HAP-1 (cell line): ENCODE measurements at regions not wholly inside any gene's neighbourhood (a gene's known extent, or its start where the extent isn't known, plus 50 kb on each side); places are given as distances from the start of the nearest gene placed in this dataset.

Source experiments
- DNase-seq, 2 experiments: peaks; one replicate each; pipeline ENCODE4 v3.0.0-alpha.2; 2016 to 2020; ENCODE audit warnings: low spot score in 2 of 2
- H3K27me3 ChIP-seq: fragments of 250-450 bp; sonication (Bioruptor Pico); 2 replicates; pipeline ENCODE4 v1.5.1; 2020; ENCODE audit warnings: low read depth, mild to moderate bottlenecking, moderate library complexity
- H3K36me3 ChIP-seq: fragments of 250-450 bp; sonication (Bioruptor Pico); replicated peaks from 2 replicates; pipeline ENCODE4 v1.5.1; 2020; ENCODE audit warnings: mild to moderate bottlenecking
- H3K4me1 ChIP-seq: fragments of 250-450 bp; sonication (Bioruptor Pico); 2 replicates; pipeline ENCODE4 v1.5.1; 2020; ENCODE audit warnings: mild to moderate bottlenecking
- H3K4me3 ChIP-seq: fragments of 250-450 bp; sonication (Bioruptor Pico); 2 replicates; pipeline ENCODE4 v1.5.1; 2020; ENCODE audit warnings: mild to moderate bottlenecking, moderate library complexity
- H3K9me3 ChIP-seq: fragments of 250-450 bp; sonication (Bioruptor Pico); 2 replicates; pipeline ENCODE4 v1.5.1; 2020; ENCODE audit warnings: mild to moderate bottlenecking, moderate library complexity
- in situ Hi-C: fragments of 300-500 bp; cut with MboI; formaldehyde crosslinking; loops from 3 replicates; pipeline ENCODE4 v1.14.3; 2020; ENCODE audit warnings: low sequenced_read_pairs, inconsistent platforms, mixed read lengths

DNA sequence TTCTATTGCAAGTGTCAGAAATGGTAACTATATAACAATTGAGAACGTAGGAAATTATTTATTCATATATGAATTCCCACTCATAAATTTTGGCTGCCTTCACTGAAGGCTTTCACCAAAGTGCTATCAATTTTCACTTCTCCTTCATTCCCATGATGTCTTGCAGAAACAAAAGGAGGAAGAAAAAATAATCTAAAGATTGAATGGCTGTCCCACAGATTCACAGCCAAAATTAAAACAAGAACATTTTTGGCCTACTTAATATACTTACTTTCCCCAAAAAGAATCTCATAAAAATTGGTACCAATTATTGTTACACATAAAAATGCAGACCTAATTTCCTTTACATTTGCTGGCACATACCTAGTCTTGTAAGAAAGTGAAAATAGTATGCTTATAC is 616.1 kb downstream of the CD109 start:
- in situ Hi-C loops: no loop called here
- Histone ChIP-seq H3K36me3 (no peaks in the 10 kb centered on the region), H3K4me3 (no peak overlapping the region), H3K4me1 (no peaks in the 10 kb centered on the region), H3K9me3 (no peaks in the 10 kb centered on the region), H3K27me3 (no peaks in the 10 kb centered on the region; the same call in 1 of the 2 replicates)
- DNase-seq: no peak

DNA sequence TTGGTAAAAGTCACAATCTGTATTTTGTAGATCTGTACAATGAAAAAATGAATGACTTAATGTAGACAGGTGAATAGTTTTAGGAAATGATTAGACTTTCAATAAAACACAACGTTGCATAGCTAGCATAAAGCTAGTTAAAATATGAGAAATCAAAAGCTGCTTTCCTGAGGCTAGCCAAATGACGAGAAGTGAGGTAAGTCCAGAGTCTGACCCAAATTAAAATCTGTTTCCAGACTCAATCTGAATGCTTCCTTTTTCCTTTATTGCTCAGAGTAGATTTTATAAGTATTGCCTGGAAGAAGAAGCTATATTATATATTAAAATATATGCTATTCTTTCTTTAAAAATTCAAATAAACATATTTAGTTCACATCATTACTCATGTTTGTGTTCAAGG is 615.4 kb downstream of the CD109 start:
- Histone ChIP-seq H3K4me3 (no peak overlapping the region), H3K9me3 (no peaks in the 10 kb centered on the region), H3K36me3 (no peaks in the 10 kb centered on the region), H3K4me1 (no peaks in the 10 kb centered on the region), H3K27me3 (no peaks in the 10 kb centered on the region; the same call in 1 of the 2 replicates)
- no peak for DNase-seq
- in situ Hi-C loops: no loop called here

DNA sequence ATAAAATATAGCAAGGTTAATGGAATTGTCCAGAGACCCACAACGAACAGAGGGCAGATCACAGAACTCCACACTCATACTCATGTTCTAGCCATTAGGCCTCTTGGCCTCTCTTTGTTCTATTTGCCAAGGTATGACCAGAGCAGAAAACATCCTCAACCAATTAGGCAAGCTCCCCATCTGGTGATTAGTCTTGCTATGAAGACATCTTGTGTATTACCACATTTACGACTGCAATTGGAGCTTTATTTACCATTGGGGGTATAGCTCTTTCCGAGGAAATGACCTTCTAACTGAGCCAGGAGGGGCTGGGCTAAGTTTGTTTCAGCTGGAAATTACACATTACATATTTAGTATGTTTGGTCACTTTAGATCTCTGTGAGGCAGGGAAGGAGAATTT is 593.9 kb downstream of the CD109 start:
- DNase-seq: no peak
- H3K4me1 ChIP-seq: no peaks in the 10 kb centered on the region
- in situ Hi-C loops: no loop called here
- H3K4me3 ChIP-seq: no peak overlapping the region
- no peaks in the 10 kb centered on the region for H3K36me3 ChIP-seq
- H3K9me3 ChIP-seq: no peaks in the 10 kb centered on the region
- no peaks in the 10 kb centered on the region for H3K27me3 ChIP-seq

DNA sequence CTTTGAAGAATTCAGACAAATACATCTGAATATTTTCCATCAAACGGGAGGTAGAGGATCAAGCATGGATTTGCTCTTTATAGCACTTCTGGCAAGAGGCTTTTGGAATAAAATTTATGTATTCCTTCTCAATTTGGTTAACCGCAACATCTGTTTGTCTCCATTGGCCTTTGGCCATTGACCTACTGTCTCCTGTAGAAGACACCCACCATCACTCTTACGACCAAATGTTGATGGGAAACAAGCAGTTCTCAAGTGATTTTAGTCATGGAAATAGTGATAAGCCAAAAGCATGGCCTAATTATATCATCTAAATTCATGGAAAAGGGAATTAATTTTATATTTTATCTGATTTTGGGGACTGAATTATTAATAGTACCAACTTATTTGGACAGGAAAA is 591.9 kb downstream of the CD109 start:
- in situ Hi-C loops: no loop called here
- DNase-seq: no peak

DNA sequence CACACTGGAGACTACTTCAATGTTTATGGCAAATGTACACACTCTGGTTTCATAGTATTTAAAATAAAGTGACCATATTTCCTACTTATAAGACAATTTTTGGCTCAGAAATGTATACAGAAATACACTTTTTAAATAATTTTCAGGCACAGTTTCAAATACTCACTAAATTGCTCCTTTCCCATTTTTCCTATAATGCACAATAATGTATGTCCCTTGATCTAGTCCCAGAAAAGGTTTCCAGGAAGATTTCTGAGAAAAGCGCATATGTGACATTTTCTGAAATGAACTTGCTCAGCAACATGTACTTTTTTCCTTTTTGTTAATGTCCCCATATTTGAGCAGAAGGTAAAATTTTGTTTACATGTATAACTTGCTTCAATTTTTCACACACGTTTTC is 591.4 kb downstream of the CD109 start:
- no peak for DNase-seq
- H3K9me3 ChIP-seq: no peaks in the 10 kb centered on the region
- H3K4me1 ChIP-seq: no peaks in the 10 kb centered on the region
- no peaks in the 10 kb centered on the region for H3K27me3 ChIP-seq
- no peaks in the 10 kb centered on the region for H3K36me3 ChIP-seq
- no peak overlapping the region for H3K4me3 ChIP-seq
- in situ Hi-C loops: no loop called here

More for the DNA sequence above, 591.9 kb downstream of the CD109 start:
- Histone ChIP-seq H3K36me3 (no peaks in the 10 kb centered on the region), H3K4me1 (no peaks in the 10 kb centered on the region), H3K4me3 (no peak overlapping the region), H3K27me3 (no peaks in the 10 kb centered on the region), H3K9me3 (no peaks in the 10 kb centered on the region)

DNA sequence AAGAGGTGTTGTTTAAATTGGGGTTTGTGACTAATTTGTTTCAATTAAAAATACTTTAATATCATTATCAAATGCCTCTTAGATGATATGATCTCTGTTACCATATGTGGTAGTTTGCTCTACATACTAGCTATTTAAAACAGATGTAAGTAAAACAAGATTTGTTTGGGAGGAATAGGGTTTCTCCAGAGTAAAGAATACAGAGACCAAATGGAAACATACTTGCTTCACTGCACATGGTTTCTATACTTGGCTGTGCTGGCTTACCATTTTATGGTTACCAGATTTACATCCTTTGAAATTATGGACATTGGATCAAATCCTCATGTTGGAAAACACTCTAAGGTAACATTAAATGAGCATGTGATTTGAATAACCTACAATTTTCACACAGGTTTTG is 588.3 kb downstream of the CD109 start:
- in situ Hi-C loops: no loop called here

DNA sequence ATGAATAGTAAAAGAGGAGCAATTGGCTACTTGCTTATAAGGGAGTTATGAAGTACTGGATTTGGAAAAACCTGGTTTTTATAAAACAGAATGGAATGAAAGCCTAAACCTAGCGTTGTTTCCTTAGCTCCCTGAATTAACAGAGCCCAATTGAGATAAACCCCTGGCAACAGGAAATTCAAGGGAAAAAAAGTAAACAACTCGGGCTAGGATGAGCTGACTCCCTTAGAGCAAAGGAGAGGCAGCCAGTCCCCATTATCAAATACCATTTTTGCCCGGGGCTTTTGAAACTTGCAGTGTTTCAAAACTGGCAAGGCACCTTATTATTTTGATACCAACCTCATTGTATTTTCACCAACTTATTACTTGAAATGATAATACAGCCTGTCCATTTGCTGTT is 587.5 kb downstream of the CD109 start:
- no peak for DNase-seq
- in situ Hi-C loops: no loop called here
- Histone ChIP-seq H3K4me3 (no peak overlapping the region), H3K4me1 (no peaks in the 10 kb centered on the region), H3K27me3 (no peaks in the 10 kb centered on the region), H3K9me3 (no peaks in the 10 kb centered on the region), H3K36me3 (no peaks in the 10 kb centered on the region)

More for the DNA sequence above, 588.3 kb downstream of the CD109 start:
- Histone ChIP-seq H3K27me3 (no peaks in the 10 kb centered on the region), H3K9me3 (no peaks in the 10 kb centered on the region), H3K4me3 (no peak overlapping the region), H3K4me1 (no peaks in the 10 kb centered on the region), H3K36me3 (no peaks in the 10 kb centered on the region)
- DNase-seq: no peak

DNA sequence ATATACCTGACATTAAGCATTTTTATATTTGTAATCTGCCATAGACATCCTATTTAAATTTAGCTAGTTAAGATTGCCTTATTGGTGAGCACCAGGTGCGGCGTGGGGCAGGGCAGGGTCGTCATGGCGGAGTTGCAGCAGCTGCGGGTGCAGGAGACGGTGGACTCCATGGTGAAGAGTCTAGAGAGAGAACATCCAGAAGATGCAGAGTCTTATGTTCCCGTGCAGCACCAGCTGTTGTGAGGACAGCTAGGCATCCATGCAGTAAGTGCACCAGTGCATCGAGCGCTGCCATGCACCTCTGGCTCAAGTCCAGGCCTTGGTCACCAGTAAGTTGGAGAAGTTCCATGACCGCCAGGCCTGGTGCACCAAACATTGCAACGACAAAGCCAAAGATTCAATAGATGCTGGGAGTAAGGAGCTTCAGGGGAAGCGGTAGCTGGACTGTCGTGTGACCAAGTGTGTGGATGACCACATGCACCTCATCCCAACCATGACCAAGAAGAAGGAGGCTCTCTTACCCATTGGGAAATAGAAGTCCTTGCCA is 586.2 kb downstream of the CD109 start:
- Histone ChIP-seq H3K4me3 (no peak overlapping the region), H3K36me3 (no peaks in the 10 kb centered on the region), H3K4me1 (no peaks in the 10 kb centered on the region), H3K9me3 (no peaks in the 10 kb centered on the region), H3K27me3 (no peaks in the 10 kb centered on the region)
- in situ Hi-C loops: no loop called here
- no peak for DNase-seq

DNA sequence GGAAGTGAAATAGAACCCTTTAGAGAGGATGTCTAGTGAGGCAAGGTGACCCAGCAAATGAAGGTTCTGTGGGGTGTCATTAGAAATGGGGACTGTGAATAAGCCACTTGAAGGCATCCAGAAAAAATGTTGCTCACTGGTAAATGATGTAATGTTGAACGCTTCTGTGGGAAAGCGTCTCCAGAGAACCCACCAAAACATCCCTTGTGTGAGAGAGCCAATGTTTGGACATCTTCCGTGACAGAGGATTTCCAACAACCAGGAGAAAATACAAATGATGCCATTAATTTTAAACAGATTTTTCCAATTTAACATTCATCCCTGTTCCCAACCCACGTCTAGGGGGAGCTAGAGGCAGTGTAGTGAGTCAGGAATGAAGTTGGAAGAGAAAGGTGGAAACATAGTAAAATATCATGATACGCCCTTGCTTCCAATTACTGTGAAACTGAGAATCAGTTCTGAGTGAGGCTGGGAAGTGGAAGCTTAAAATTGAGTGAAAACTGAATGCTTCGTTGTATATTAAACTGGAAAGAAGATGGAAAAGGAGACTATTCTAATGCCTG is 584.2 kb downstream of the CD109 start:
- in situ Hi-C loops: no loop called here
- DNase-seq: no peak

DNA sequence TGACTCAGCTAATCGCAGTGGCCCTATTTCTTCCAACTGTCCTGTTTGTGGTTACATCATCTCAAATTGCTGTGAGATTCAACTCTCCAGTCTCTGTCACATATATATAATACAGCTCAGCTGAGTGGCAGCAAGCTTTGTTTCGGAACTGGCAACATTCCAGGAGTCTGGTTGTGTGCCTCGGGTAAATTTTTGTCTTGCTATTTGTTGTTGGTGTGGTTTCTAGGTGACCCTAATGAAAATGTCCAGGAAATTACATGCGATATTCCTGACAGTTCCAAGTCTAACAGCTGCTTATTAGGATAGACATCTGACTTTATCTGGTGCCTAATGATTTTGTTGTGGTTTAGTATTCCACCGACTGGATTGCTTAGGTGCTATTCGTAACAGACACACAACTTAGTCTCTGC is 581.8 kb downstream of the CD109 start:
- H3K36me3 ChIP-seq: no peaks in the 10 kb centered on the region
- H3K27me3 ChIP-seq: no peaks in the 10 kb centered on the region
- no peaks in the 10 kb centered on the region for H3K4me1 ChIP-seq
- H3K9me3 ChIP-seq: no peaks in the 10 kb centered on the region
- H3K4me3 ChIP-seq: no peak overlapping the region
- DNase-seq: peak in 1 of 2 experiments; percentile 14
- in situ Hi-C loops: no loop called here

More for the DNA sequence above, 584.2 kb downstream of the CD109 start:
- Histone ChIP-seq H3K27me3 (no peaks in the 10 kb centered on the region), H3K4me1 (no peaks in the 10 kb centered on the region), H3K4me3 (no peak overlapping the region), H3K9me3 (no peaks in the 10 kb centered on the region), H3K36me3 (no peaks in the 10 kb centered on the region)

DNA sequence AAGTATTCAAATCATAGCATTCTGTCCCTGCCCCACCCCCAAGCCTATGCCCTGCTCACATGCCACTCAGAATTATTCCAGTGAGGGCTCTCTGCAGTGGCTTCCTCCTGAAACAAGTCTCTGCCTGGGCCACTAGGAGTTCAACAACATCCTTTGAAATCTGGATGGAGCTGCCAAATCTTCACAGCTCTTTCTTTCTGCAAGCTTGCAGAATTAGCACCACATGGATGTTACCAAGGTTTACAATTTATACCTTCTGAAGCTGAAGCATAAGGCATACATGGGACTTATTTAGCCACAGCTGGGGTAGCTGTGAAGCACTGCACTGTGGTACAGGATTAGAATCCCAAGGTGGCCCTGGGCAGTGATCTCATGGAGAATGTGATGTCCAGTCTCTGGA is 577.5 kb downstream of the CD109 start:
- Histone ChIP-seq H3K4me1 (no peaks in the 10 kb centered on the region), H3K4me3 (no peak overlapping the region), H3K9me3 (no peaks in the 10 kb centered on the region), H3K36me3 (no peaks in the 10 kb centered on the region), H3K27me3 (no peaks in the 10 kb centered on the region)
- DNase-seq: no peak
- in situ Hi-C loops: no loop called here

DNA sequence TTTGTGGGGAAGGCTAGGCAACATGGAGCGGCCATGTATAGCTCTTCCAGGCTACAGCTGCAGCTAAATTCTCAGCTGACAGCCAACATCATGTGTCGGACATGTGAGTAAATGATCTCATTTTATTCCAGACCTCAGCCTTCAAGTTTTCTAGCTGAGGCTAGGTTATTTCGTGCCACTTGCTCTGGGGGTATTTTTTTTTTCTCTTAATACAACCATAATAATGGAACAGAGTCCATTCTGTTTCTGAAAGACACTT is 573.5 kb downstream of the CD109 start:
- DNase-seq: no peak
- no peaks in the 10 kb centered on the region for H3K4me1 ChIP-seq
- H3K9me3 ChIP-seq: no peaks in the 10 kb centered on the region
- no peaks in the 10 kb centered on the region for H3K36me3 ChIP-seq
- no peak overlapping the region for H3K4me3 ChIP-seq
- H3K27me3 ChIP-seq: no peaks in the 10 kb centered on the region
- in situ Hi-C loops: no loop called here

DNA sequence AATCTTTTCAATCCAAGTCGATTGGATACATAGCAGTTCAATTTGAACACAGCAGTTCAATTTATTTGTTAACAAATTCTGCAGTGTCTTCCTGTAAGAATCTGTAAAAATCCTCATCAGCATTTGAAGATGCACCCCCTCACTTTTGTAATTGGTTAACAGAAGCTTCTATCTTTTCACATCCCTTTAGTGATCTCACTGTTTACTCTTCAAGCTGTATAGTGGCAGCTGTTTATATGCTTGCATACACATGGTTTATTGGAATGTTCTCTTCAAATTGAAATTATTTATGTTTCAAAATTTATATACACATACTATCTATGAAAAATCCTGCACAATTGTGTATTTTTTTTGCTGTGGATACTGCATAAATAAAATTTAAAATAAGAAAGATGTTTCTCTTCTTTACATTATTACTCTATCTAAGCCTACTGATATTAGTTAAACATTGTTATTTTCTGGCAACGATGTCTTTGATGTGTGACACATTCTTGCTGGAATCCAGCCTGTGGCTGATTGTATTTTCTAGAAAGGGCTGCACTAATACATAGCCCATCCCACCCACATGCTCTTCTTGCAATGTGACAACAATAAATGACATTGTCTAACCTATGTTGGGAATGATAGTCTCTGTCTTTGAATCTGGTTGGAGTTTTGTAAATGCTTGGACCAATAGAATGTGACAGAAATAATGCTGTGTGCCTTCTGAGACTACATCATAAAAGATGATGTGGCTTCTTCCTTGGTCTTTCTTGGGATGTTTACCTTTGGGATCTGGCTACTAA is 573.0 kb downstream of the CD109 start:
- no peak for DNase-seq
- no peaks in the 10 kb centered on the region for H3K4me1 ChIP-seq
- no peaks in the 10 kb centered on the region for H3K36me3 ChIP-seq
- no peaks in the 10 kb centered on the region for H3K27me3 ChIP-seq
- in situ Hi-C loops: no loop called here
- no peak overlapping the region for H3K4me3 ChIP-seq
- no peaks in the 10 kb centered on the region for H3K9me3 ChIP-seq

DNA sequence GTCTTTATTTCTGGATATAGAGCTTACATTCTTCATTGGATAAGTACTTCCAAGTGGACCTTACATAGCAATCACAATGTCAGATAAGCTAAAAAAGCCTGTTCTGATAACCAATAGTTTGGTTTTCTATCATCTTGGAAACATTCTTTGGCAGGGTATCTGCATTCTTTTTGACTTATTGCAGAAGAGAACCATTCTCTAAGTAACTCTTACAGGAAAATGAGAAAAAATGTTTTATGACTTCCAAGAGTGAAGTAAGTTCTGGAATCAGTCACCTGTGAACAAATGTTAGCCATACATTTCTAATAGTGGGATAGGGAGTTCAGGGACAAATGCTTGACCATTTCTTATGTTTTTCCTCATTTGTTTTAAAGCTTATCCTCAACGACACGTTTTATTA is 564.0 kb downstream of the CD109 start:
- no peaks in the 10 kb centered on the region for H3K27me3 ChIP-seq
- H3K4me3 ChIP-seq: no peak overlapping the region
- in situ Hi-C loops: no loop called here
- H3K9me3 ChIP-seq: no peaks in the 10 kb centered on the region
- no peak for DNase-seq
- no peaks in the 10 kb centered on the region for H3K36me3 ChIP-seq
- H3K4me1 ChIP-seq: no peaks in the 10 kb centered on the region
